Spleen (tissue), 11 donors: ENCODE measurements at regions not wholly inside any gene's neighbourhood (a gene's known extent, or its start where the extent isn't known, plus 50 kb on each side); places are given as distances from the start of the nearest gene placed in this dataset.
"Not testable (repeated sequence)": the region's sequence is repeated elsewhere in the genome, so short reads cannot be mapped to it uniquely, and the experiment has no call there.

ENCODE experiments used
- DNase-seq: peaks from one replicate; pipeline ENCODE4 v3.0.0-alpha.2; 2020
- H3K27ac ChIP-seq, 8 donors: fragments of 200-600 bp; sonication (generic) in 7 of 8; 1 replicate in 4 of 8; 2 replicates in 4 of 8; pipeline versions ENCODE4 v1.5.0 to v1.8.0; 2016 to 2021; ENCODE audit warnings: inconsistent platforms in 4 of 8, mild to moderate bottlenecking in 4 of 8, moderate library complexity in 1 of 8
- H3K27me3 ChIP-seq, 7 donors: fragments of 200-600 bp; sonication (generic) in 6 of 7; replicated peaks in 1 of 7; 1 replicate in 4 of 7; 2 replicates in 3 of 7; pipeline versions ENCODE4 v1.5.0 to v1.8.0; 2016 to 2021; ENCODE audit warnings: inconsistent platforms in 3 of 7, mild to moderate bottlenecking in 1 of 7
- H3K36me3 ChIP-seq, 6 donors: fragments of 200-600 bp; sonication (generic) in 5 of 6; 1 replicate in 4 of 6; 2 replicates in 2 of 6; pipeline versions ENCODE4 v1.5.0 to v1.8.0; 2016 to 2021; ENCODE audit warnings: inconsistent platforms in 2 of 6
- H3K4me1 ChIP-seq, 6 donors: fragments of 200-600 bp; sonication (generic) in 5 of 6; 1 replicate in 3 of 6; 2 replicates in 3 of 6; pipeline versions ENCODE4 v1.5.0 to v1.8.0; 2016 to 2021; ENCODE audit warnings: inconsistent platforms in 3 of 6
- H3K4me3 ChIP-seq, 8 donors: fragments of 200-600 bp; sonication (generic) in 7 of 8; 1 replicate in 4 of 8; 2 replicates in 4 of 8; pipeline versions ENCODE4 v1.5.0 to v1.8.0; 2016 to 2021; ENCODE audit warnings: inconsistent platforms in 4 of 8, mild to moderate bottlenecking in 4 of 8, moderate library complexity in 2 of 8
- H3K9me3 ChIP-seq, 8 donors: fragments of 200-600 bp; sonication (generic) in 7 of 8; 1 replicate in 4 of 8; 2 replicates in 4 of 8; pipeline versions ENCODE4 v1.5.0 to v1.8.0; 2016 to 2021; ENCODE audit warnings: inconsistent platforms in 4 of 8
- CTCF ChIP-seq, 11 experiments: fragments of 200-600 bp in 7 of 11; fragments of 450-650 bp in 4 of 11; sonication (generic) in 4 of 11; IDR thresholded peaks in 8 of 11; conservative IDR thresholded peaks in 3 of 11; 1 replicate in 7 of 11; 2 replicates in 4 of 11; pipeline versions ENCODE4 v1.4.0 to v1.8.0; 2016 to 2021; ENCODE audit warnings: antibody characterized with exemption in 11 of 11, inconsistent platforms in 4 of 11, mild to moderate bottlenecking in 1 of 11
- POLR2A ChIP-seq, 3 donors: fragments of 450-650 bp; IDR thresholded peaks; one replicate each; pipeline ENCODE4 v1.5.1; 2017; ENCODE audit warnings: antibody characterized with exemption in 3 of 3, mild to moderate bottlenecking in 1 of 3
- POLR2AphosphoS5 ChIP-seq, 3 donors: sonication (generic); formaldehyde crosslinking; IDR thresholded peaks; one replicate each; pipeline ENCODE4 v1.5.1; 2017; ENCODE audit warnings: antibody characterized with exemption in 3 of 3
- WGBS, 5 donors: extraction: QIAGEN DNeasy Blood & Tissue Kit in 3 of 5; methylation state at CpG; one replicate each; pipeline versions ENCODE4 v1.1.5 to v1.1.7; 2013 to 2018; 5-methylcytosine and 5-hydroxymethylcytosine counted together
- intact Hi-C: fragments of 100-400 bp; cut with DNase I; formaldehyde crosslinking; loops from one replicate; pipeline ENCODE4 v1.15.0; 2023; ENCODE audit warnings: low total_unique reads
- donor health status: healthy with polysubstance abuse.
- donor health status: DM: no; HTN: no; CAD: no; lungs with moderate emphysema.
- donor health status: DM: no; HTN: no; CAD: no.
- donor health status: Bipolar disorder and iron deficiency.
- donor health status: healthy.
- donor health status: DM: no; HTN: no; CAD: no.
- donor health status: DM: yes; HTN: yes; CAD: no.

- Histone ChIP-seq H3K4me3 (no peak overlapping the region), H3K27me3 (no peaks in the 10 kb centered on the region), H3K4me1 (no peaks in the 10 kb centered on the region), H3K27ac (no peak overlapping the region), H3K9me3 (peaks cover 0 to 3% (median 0%) of the 10 kb centered on the region in 8 donors), H3K36me3 (no peaks in the 10 kb centered on the region)
- no peak for DNase-seq
- intact Hi-C loops: no loop called here
- TF ChIP-seq CTCF (IDR thresholded peaks at IDR 0.05 in 8 of 11, conservative IDR thresholded peaks at IDR 0.05 in 3 of 11) (no peak), POLR2A (IDR thresholded peaks at IDR 0.05) (no peak), POLR2AphosphoS5 (IDR thresholded peaks at IDR 0.05) (no peak)
- WGBS, 5 donors: 0 to 98% (median 59%) methylated on average over 1 of the region's 1 CpG
Measured at GRCh38 chr3:21960033-21960432, 209.0 kb upstream of the ZNF385D start.

GRCh38 chr3:21962456-21962855 lies 211.4 kb upstream of the ZNF385D start:
- Histone ChIP-seq H3K4me3 (no peak overlapping the region), H3K4me1 (no peaks in the 10 kb centered on the region), H3K27me3 (no peaks in the 10 kb centered on the region), H3K36me3 (no peaks in the 10 kb centered on the region), H3K9me3 (peaks cover 0 to 6% (median 0%) of the 10 kb centered on the region in 8 donors), H3K27ac (no peak overlapping the region)
- intact Hi-C loops: no loop called here
- 2 to 19% (median 4%) methylated on average over 1 of the region's 1 CpG for WGBS, 5 donors
- TF ChIP-seq CTCF (IDR thresholded peaks at IDR 0.05 in 8 of 11, conservative IDR thresholded peaks at IDR 0.05 in 3 of 11): no peak
- no peak for TF ChIP-seq POLR2A (IDR thresholded peaks at IDR 0.05)
- TF ChIP-seq POLR2AphosphoS5 (IDR thresholded peaks at IDR 0.05): no peak
- no peak for DNase-seq

- H3K27me3 ChIP-seq, H3K4me1 ChIP-seq, H3K4me3 ChIP-seq, H3K36me3 ChIP-seq, intact Hi-C loops, H3K27ac ChIP-seq, DNase-seq: not testable (repeated sequence)
- peaks cover 0 to 26% (median 0%) of the 10 kb centered on the region in 8 donors for H3K9me3 ChIP-seq
- 76 to 92% (median 85%) methylated on average over 8 of the region's 8 CpGs for WGBS, 5 donors
Measured at GRCh38 chr3:21966457-21966856, 215.4 kb upstream of the ZNF385D start.

GRCh38 chr3:21979706-21980105 lies 228.7 kb upstream of the ZNF385D start:
- DNase-seq: no peak
- no peak for TF ChIP-seq CTCF (IDR thresholded peaks at IDR 0.05 in 8 of 11, conservative IDR thresholded peaks at IDR 0.05 in 3 of 11)
- TF ChIP-seq POLR2A (IDR thresholded peaks at IDR 0.05): no peak
- no peak for TF ChIP-seq POLR2AphosphoS5 (IDR thresholded peaks at IDR 0.05)
- intact Hi-C loops: no loop called here
- no peaks in the 10 kb centered on the region for H3K36me3 ChIP-seq
- no peak overlapping the region for H3K4me3 ChIP-seq
- no peaks in the 10 kb centered on the region for H3K4me1 ChIP-seq
- peaks cover 0 to 13% (median 2%) of the 10 kb centered on the region in 8 donors for H3K9me3 ChIP-seq
- WGBS, 5 donors: 62 to 90% (median 86%) methylated on average over 1 of the region's 1 CpG
- no peaks in the 10 kb centered on the region for H3K27me3 ChIP-seq
- no peak overlapping the region for H3K27ac ChIP-seq
